HFFc6 (cell line): ENCODE measurements at regions not wholly inside any gene's neighbourhood (a gene's known extent, or its start where the extent isn't known, plus 50 kb on each side); places are given as distances from the start of the nearest gene placed in this dataset.

ENCODE experiments used
- DNase-seq: peaks from one replicate; pipeline ENCODE4 v3.0.0-alpha.2; 2018
- H3K27ac Mint-ChIP-seq: 2 replicates; pipeline ENCODE4 v1.8.0; 2020; ENCODE audit warnings: mild to moderate bottlenecking, mixed read lengths
- H3K27me3 Mint-ChIP-seq: 2 replicates; pipeline ENCODE4 v1.8.0; 2021; ENCODE audit warnings: mild to moderate bottlenecking, moderate library complexity, mixed read lengths; ENCODE audit not compliant: insufficient read depth
- H3K36me3 Mint-ChIP-seq: 2 replicates; pipeline ENCODE4 v1.8.0; 2021; ENCODE audit warnings: low read depth, mixed read lengths
- H3K4me1 Mint-ChIP-seq: 2 replicates; pipeline ENCODE4 v1.8.0; 2020; ENCODE audit warnings: low read depth, mixed read lengths
- H3K4me3 Mint-ChIP-seq: 2 replicates; pipeline ENCODE4 v1.8.0; 2020; ENCODE audit warnings: mild to moderate bottlenecking, moderate library complexity, mixed read lengths
- H3K9me3 Mint-ChIP-seq: 2 replicates; pipeline ENCODE4 v1.8.0; 2020; ENCODE audit warnings: mild to moderate bottlenecking, mixed read lengths
- CTCF ChIP-seq: fragments of 200-600 bp; sonication (generic); IDR thresholded peaks from 2 replicates; pipeline ENCODE4 v1.5.0; 2021; ENCODE audit warnings: antibody characterized with exemption, mild to moderate bottlenecking

DNA sequence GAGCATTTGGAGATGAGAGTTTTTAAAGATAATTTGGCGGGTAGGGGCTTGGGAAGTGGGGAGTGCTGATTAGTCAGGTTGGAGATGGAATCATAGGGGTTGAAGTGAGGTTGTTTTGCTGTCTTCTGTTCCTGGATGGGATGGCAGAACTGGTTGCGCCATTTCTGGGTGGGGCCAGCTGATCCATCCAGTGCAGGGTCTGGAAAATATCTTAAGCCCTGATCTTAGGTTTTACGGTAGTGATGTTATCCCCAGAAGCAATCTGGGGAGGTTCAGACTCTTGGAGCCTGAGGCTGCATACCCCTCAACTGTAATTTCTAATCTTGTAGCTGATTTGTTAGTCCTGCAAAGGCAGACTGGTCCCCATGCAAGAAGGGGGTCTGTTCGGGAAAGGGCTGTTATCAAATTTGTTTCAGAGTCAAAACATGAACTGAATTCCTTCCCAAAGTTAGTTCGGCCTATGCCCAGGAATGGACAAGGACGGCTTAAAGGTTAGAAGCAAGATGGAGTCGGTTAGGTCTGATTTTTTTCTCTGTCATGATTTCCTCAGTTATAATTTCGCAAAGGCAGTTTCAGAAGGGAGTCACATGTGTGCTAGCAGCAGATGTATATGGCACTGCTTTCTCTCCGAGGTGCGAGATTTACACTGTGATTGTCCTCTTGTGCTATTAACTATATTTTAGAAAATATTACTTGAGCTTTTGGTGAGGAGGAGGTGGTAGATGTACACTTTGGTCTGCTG lies 540.4 kb downstream of the EDEM1 start:
- DNase-seq, result no peak
- Mint-ChIP-seq H3K36me3 (no peaks in the 10 kb centered on the region), H3K27ac (no peak overlapping the region), H3K9me3 (peaks cover 30% of the 10 kb centered on the region), H3K4me1 (no peaks in the 10 kb centered on the region), H3K27me3 (peaks cover 2% of the 10 kb centered on the region; the same call in 1 of the 2 replicates), H3K4me3 (no peak overlapping the region)
- no peak for TF ChIP-seq CTCF

DNA sequence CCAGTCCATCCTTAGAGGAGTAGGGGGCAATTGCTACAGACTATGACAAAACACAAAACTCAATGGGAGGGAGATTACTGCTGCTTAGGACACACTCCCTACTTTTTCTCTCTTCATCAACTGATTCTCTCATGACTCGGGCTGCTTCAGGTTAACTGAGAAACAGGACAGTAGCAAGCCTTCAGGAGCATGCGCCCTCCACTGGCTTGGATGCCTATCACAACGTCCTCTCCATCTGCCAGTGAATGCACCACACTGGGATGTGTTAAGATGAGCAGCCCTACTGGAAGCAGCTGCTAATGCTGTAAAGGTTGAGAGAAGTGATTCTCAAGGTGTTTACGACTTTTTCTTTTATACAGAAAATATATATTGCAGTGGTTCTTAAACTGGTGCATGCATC lies 542.3 kb downstream of the EDEM1 start:
- H3K9me3 Mint-ChIP-seq, result peaks cover 29% of the 10 kb centered on the region
- no peak overlapping the region for H3K4me3 Mint-ChIP-seq
- no peaks in the 10 kb centered on the region for H3K4me1 Mint-ChIP-seq
- H3K27me3 Mint-ChIP-seq, result peaks cover 2% of the 10 kb centered on the region; the same call in 1 of the 2 replicates
- H3K36me3 Mint-ChIP-seq, result no peaks in the 10 kb centered on the region
- DNase-seq, result no peak
- H3K27ac Mint-ChIP-seq, result no peak overlapping the region
- no peak for TF ChIP-seq CTCF

- peak; percentile 24; the same call in 1 of the 2 replicates for TF ChIP-seq CTCF
- Mint-ChIP-seq H3K9me3 (peaks cover 32% of the 10 kb centered on the region), H3K27me3 (peaks cover 2% of the 10 kb centered on the region; the same call in 1 of the 2 replicates), H3K4me1 (no peaks in the 10 kb centered on the region), H3K4me3 (no peak overlapping the region), H3K36me3 (no peaks in the 10 kb centered on the region), H3K27ac (no peak overlapping the region)
- DNase-seq, result no peak
Observed at GRCh38 chr3:5731100-5731499, 543.6 kb downstream of the EDEM1 start.

- Mint-ChIP-seq H3K4me1 (no peaks in the 10 kb centered on the region), H3K27ac (no peak overlapping the region), H3K9me3 (peaks cover 39% of the 10 kb centered on the region), H3K27me3 (peaks cover 2% of the 10 kb centered on the region; the same call in 1 of the 2 replicates), H3K36me3 (no peaks in the 10 kb centered on the region), H3K4me3 (no peak overlapping the region)
- DNase-seq, result no peak
- no peak for TF ChIP-seq CTCF
Observed at GRCh38 chr3:5732081-5732480, 544.6 kb downstream of the EDEM1 start.

GRCh38 chr3:5733995-5734394 lies 546.5 kb downstream of the EDEM1 start:
- DNase-seq, result no peak
- Mint-ChIP-seq H3K27ac (no peak overlapping the region), H3K4me1 (no peaks in the 10 kb centered on the region), H3K9me3 (peaks cover 32% of the 10 kb centered on the region), H3K36me3 (no peaks in the 10 kb centered on the region), H3K27me3 (peaks cover 2% of the 10 kb centered on the region), H3K4me3 (no peak overlapping the region)
- no peak for TF ChIP-seq CTCF
